ENCODE measurements at regions not wholly inside any gene's neighbourhood (a gene's known extent, or its start where the extent isn't known, plus 50 kb on each side); places are given as distances from the start of the nearest gene placed in this dataset.

DNA sequence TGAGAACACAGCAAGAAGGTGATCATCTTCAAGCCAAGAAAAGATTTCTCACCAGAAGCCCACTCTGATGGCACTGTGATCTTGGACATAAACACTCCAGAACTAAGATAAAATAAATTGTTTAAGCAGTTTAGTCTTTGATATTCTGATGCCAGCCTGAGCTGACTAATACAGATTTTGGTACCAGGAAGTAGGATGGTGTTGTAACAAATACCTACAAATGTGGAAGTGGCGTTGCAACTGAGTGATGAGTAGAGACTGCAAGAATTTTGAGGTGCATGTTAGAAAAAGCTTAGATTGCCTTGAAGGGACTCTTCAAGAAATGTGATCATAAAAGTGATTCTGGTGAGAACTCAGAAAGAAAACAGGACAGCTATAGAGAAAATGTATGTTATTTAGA, 592.4 kb upstream of the DAB2 start:
- Histone ChIP-seq H3K79me2 (ENCODE audit: insufficient read depth, low read length) (no peaks in the 10 kb centered on the region), H3K36me3 (ENCODE audit: insufficient read depth, low read length) (no peaks in the 10 kb centered on the region), H3K4me3 (ENCODE audit: low read depth, low read length, poor library complexity, severe bottlenecking) (no peak overlapping the region), H3K9me3 (ENCODE audit: low read length) (0 out of 2 replicates have a peak, but pooled peaks cover 3% of the 10 kb centered on the region), H3K9me2 (ENCODE audit: low read depth, low read length) (no peaks in the 10 kb centered on the region), H3K27ac (ENCODE audit: low read depth, low read length, poor library complexity, severe bottlenecking) (no peak overlapping the region), H3K9ac (ENCODE audit: low read length) (no peak overlapping the region), H3K27me3 (ENCODE audit: insufficient read depth, low read length) (no peaks in the 10 kb centered on the region), H2AFZ (ENCODE audit: low read length) (no peak overlapping the region), H4K20me1 (ENCODE audit: insufficient read depth, low read length) (no peaks in the 10 kb centered on the region), H3F3A (ENCODE audit: insufficient read depth, low read length) (no peaks in the 10 kb centered on the region), H3K4me2 (ENCODE audit: low read length) (no peak overlapping the region), H3K4me1 (ENCODE audit: insufficient read depth, low read length, severe bottlenecking) (no peaks in the 10 kb centered on the region)
- TF ChIP-seq, protein P1, sequence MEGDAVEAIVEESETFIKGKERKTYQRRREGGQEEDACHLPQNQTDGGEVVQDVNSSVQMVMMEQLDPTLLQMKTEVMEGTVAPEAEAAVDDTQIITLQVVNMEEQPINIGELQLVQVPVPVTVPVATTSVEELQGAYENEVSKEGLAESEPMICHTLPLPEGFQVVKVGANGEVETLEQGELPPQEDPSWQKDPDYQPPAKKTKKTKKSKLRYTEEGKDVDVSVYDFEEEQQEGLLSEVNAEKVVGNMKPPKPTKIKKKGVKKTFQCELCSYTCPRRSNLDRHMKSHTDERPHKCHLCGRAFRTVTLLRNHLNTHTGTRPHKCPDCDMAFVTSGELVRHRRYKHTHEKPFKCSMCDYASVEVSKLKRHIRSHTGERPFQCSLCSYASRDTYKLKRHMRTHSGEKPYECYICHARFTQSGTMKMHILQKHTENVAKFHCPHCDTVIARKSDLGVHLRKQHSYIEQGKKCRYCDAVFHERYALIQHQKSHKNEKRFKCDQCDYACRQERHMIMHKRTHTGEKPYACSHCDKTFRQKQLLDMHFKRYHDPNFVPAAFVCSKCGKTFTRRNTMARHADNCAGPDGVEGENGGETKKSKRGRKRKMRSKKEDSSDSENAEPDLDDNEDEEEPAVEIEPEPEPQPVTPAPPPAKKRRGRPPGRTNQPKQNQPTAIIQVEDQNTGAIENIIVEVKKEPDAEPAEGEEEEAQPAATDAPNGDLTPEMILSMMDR (IDR thresholded peaks at IDR 0.05; ENCODE audit: low read length): no peak
- no peak for TF ChIP-seq EZH2 (IDR thresholded peaks at IDR 0.05; ENCODE audit: borderline replicate concordance, low read length)

DNA sequence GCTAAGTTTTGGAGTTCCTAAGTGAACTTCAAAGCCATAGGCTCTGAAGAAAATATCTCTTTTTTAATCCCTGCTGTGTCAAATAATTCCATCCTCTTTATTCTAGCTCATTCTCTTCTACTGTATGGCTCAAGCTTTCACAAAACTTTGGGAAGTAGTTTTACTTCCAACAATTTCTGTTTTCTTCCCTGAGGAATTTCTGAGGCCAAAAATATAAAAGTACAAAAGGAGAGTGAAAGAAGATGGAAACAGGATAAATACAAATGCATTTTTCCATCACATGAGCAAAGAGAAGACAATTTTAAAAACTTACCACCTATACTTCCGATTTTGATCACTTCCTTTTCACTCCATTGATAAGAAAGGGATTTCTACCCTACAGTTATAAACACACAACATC, 585.7 kb upstream of the DAB2 start:
- Histone ChIP-seq H4K20me1 (ENCODE audit: insufficient read depth, low read length) (no peaks in the 10 kb centered on the region), H3K9me3 (ENCODE audit: low read length) (0 out of 2 replicates have a peak, but pooled peaks cover 3% of the 10 kb centered on the region), H3K27ac (ENCODE audit: low read depth, low read length, poor library complexity, severe bottlenecking) (no peak overlapping the region), H3K9me2 (ENCODE audit: low read depth, low read length) (no peaks in the 10 kb centered on the region), H3F3A (ENCODE audit: insufficient read depth, low read length) (no peaks in the 10 kb centered on the region), H3K27me3 (ENCODE audit: insufficient read depth, low read length) (no peaks in the 10 kb centered on the region), H3K4me3 (ENCODE audit: low read depth, low read length, poor library complexity, severe bottlenecking) (no peak overlapping the region), H3K9ac (ENCODE audit: low read length) (no peak overlapping the region), H3K36me3 (ENCODE audit: insufficient read depth, low read length) (no peaks in the 10 kb centered on the region), H3K4me1 (ENCODE audit: insufficient read depth, low read length, severe bottlenecking) (no peaks in the 10 kb centered on the region), H3K4me2 (ENCODE audit: low read length) (no peak overlapping the region), H3K79me2 (ENCODE audit: insufficient read depth, low read length) (no peaks in the 10 kb centered on the region), H2AFZ (ENCODE audit: low read length) (no peak overlapping the region)
- no peak for TF ChIP-seq EZH2 (IDR thresholded peaks at IDR 0.05; ENCODE audit: borderline replicate concordance, low read length)
- TF ChIP-seq, protein P1 (IDR thresholded peaks at IDR 0.05; ENCODE audit: low read length): no peak

DNA sequence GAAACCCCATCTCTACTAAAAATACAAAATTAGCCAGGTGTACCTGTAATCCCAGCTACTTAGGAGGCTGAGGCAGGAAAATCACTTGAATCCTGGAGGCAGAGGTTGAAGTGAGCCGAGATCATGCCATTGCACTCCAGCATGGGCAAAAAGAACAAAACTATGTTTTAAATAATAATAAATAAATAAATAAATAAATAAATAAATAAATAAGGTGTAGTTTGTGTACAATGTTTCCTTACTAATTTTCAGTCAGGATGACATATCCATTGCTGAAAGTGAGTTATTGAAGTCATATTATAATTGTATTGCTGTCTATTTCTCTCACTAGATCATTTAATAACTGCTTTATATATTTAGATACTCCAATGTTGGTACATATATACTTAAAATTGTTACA, 581.5 kb upstream of the DAB2 start:
- Histone ChIP-seq H3K27ac (ENCODE audit: low read depth, low read length, poor library complexity, severe bottlenecking) (no peak overlapping the region), H3K36me3 (ENCODE audit: insufficient read depth, low read length) (no peaks in the 10 kb centered on the region), H4K20me1 (ENCODE audit: insufficient read depth, low read length) (no peaks in the 10 kb centered on the region), H3K27me3 (ENCODE audit: insufficient read depth, low read length) (no peaks in the 10 kb centered on the region), H3K9me2 (ENCODE audit: low read depth, low read length) (no peaks in the 10 kb centered on the region), H3K4me3 (ENCODE audit: low read depth, low read length, poor library complexity, severe bottlenecking) (no peak overlapping the region), H3K4me2 (ENCODE audit: low read length) (no peak overlapping the region), H3K9ac (ENCODE audit: low read length) (no peak overlapping the region), H3K9me3 (ENCODE audit: low read length) (0 out of 2 replicates have a peak, but pooled peaks cover 3% of the 10 kb centered on the region), H3K4me1 (ENCODE audit: insufficient read depth, low read length, severe bottlenecking) (no peaks in the 10 kb centered on the region), H2AFZ (ENCODE audit: low read length) (no peak overlapping the region), H3K79me2 (ENCODE audit: insufficient read depth, low read length) (no peaks in the 10 kb centered on the region), H3F3A (ENCODE audit: insufficient read depth, low read length) (no peaks in the 10 kb centered on the region)
- no peak for TF ChIP-seq EZH2 (IDR thresholded peaks at IDR 0.05; ENCODE audit: borderline replicate concordance, low read length)
- TF ChIP-seq, protein P1 (IDR thresholded peaks at IDR 0.05; ENCODE audit: low read length): no peak
